H1 (cell line): ENCODE measurements at regions not wholly inside any gene's neighbourhood (a gene's known extent, or its start where the extent isn't known, plus 50 kb on each side); places are given as distances from the start of the nearest gene placed in this dataset.

Source experiments
- CTCF ChIA-PET: fragments of 300-600 bp; sonication (Branson Sonifier 250); formaldehyde crosslinking; loops from one replicate; lab custom pipeline; 2021; ENCODE audit not compliant: partially characterized antibody; lab: Charles Lee
- POLR2A ChIA-PET: fragments of 300-600 bp; sonication (Branson Sonifier 250); formaldehyde crosslinking; loops from one replicate; lab custom pipeline; 2021; ENCODE audit warnings: inconsistent platforms; ENCODE audit not compliant: partially characterized antibody; lab: Charles Lee
- DNase-seq, 2 experiments: peaks; one replicate each; pipeline versions ENCODE4 v3.0.0 to v3.0.0-alpha.2; 2010 to 2022; ENCODE audit warnings: low spot score in 2 of 2, low read depth in 1 of 2, mixed read lengths in 1 of 2
- FAIRE-seq: peaks from 2 replicates; lab custom pipeline; 2011; peaks lifted over from hg19 to GRCh38; lab: Jason Lieb, UNC
- H2AFZ ChIP-seq: 2 replicates; pipeline ENCODE4 v1.8.1; 2012; ENCODE audit warnings: low read length, inconsistent platforms
- H2AK5ac ChIP-seq: 2 replicates; pipeline ENCODE4 v1.6.1; 2013; ENCODE audit warnings: low read depth, low read length
- H2BK120ac ChIP-seq: replicated peaks from 2 replicates; pipeline ENCODE3; 2013; ENCODE audit warnings: low read depth, low read length, inconsistent platforms
- H2BK12ac ChIP-seq: 2 replicates; pipeline ENCODE4 v1.6.1; 2013; ENCODE audit warnings: low read depth, low read length
- H2BK15ac ChIP-seq: 2 replicates; pipeline ENCODE4 v1.6.1; 2013; ENCODE audit warnings: low read length
- H2BK20ac ChIP-seq: 2 replicates; pipeline ENCODE4 v1.6.1; 2013; ENCODE audit warnings: low read length
- H2BK5ac ChIP-seq: 2 replicates; pipeline ENCODE4 v1.6.1; 2013; ENCODE audit warnings: low read depth, low read length
- H3K14ac ChIP-seq: 2 replicates; pipeline ENCODE4 v1.6.1; 2013; ENCODE audit warnings: inconsistent platforms; ENCODE audit not compliant: insufficient read length
- H3K18ac ChIP-seq: 2 replicates; pipeline ENCODE4 v1.6.1; 2013; ENCODE audit warnings: low read length; ENCODE audit errors: extremely low read depth
- H3K23ac ChIP-seq: 2 replicates; pipeline ENCODE4 v1.6.1; 2013; ENCODE audit warnings: inconsistent platforms; ENCODE audit not compliant: insufficient read length
- H3K23me2 ChIP-seq: 2 replicates; pipeline ENCODE4 v1.6.1; 2013; ENCODE audit warnings: low read depth, low read length
- H3K27ac ChIP-seq: 2 replicates; pipeline ENCODE4 v1.6.1; 2011; ENCODE audit warnings: low read depth, low read length, inconsistent platforms
- H3K27me3 ChIP-seq, 4 experiments: replicated peaks in 1 of 4; 1 replicate in 1 of 4; 2 replicates in 3 of 4; pipeline versions ENCODE4 v1.6.1 to v1.8.1; 2011 to 2013; ENCODE audit warnings: low read length in 3 of 4, mild to moderate bottlenecking in 3 of 4, inconsistent platforms in 2 of 4, mixed read lengths in 2 of 4, moderate library complexity in 1 of 4; ENCODE audit not compliant: control insufficient read depth in 3 of 4, insufficient read depth in 3 of 4; ENCODE audit errors: extremely low read depth in 1 of 4
- H3K36me3 ChIP-seq, 4 experiments: 2 replicates each; pipeline versions ENCODE4 v1.6.1 to v1.8.1; 2011 to 2013; ENCODE audit warnings: mild to moderate bottlenecking in 4 of 4, low read length in 3 of 4, moderate library complexity in 2 of 4, control low read depth in 1 of 4, inconsistent platforms in 1 of 4; ENCODE audit not compliant: insufficient read depth in 4 of 4, control insufficient read depth in 2 of 4
- H3K4ac ChIP-seq: replicated peaks from 2 replicates; pipeline ENCODE3; 2013; ENCODE audit warnings: low read length, low read depth, mixed read lengths, inconsistent platforms; ENCODE audit not compliant: insufficient read length
- H3K4me1 ChIP-seq, 4 experiments: replicated peaks in 1 of 4; 1 replicate in 1 of 4; 2 replicates in 3 of 4; pipeline versions ENCODE4 v1.6.1 to v1.8.1; 2011 to 2013; ENCODE audit warnings: low read length in 3 of 4, inconsistent platforms in 2 of 4, mixed read lengths in 1 of 4; ENCODE audit not compliant: insufficient read depth in 4 of 4, control insufficient read depth in 3 of 4
- H3K4me2 ChIP-seq, 2 experiments: 2 replicates each; pipeline versions ENCODE4 v1.6.1 to v1.8.1; 2011 to 2013; ENCODE audit warnings: low read depth in 2 of 2, low read length in 2 of 2, control low read depth in 1 of 2, inconsistent platforms in 1 of 2, mild to moderate bottlenecking in 1 of 2; ENCODE audit not compliant: insufficient read depth in 1 of 2
- H3K4me3 ChIP-seq, 4 experiments: fragments of 200-600, 300-600 bp in 1 of 4; sonication (generic), shearing (Covaris generic), sonication (Bioruptor Twin) in 1 of 4; 2 replicates each; pipeline versions ENCODE4 v1.5.1 to v1.8.1; 2011 to 2016; ENCODE audit warnings: low read length in 4 of 4, low read depth in 3 of 4, control low read depth in 2 of 4, inconsistent platforms in 2 of 4, mild to moderate bottlenecking in 2 of 4, mixed read lengths in 1 of 4, moderate library complexity in 1 of 4; ENCODE audit not compliant: insufficient read depth in 2 of 4; ENCODE audit errors: extremely low read depth in 1 of 4
- H3K56ac ChIP-seq: replicated peaks from 2 replicates; pipeline ENCODE3; 2013; ENCODE audit warnings: low read depth, mild to moderate bottlenecking, mixed read lengths, low read length, inconsistent platforms; ENCODE audit not compliant: insufficient read length
- H3K79me1 ChIP-seq: 2 replicates; pipeline ENCODE4 v1.6.1; 2013; ENCODE audit warnings: low read depth, low read length, control low read depth
- H3K79me2 ChIP-seq, 2 experiments: 2 replicates each; pipeline versions ENCODE4 v1.6.1 to v1.8.1; 2012 to 2013; ENCODE audit warnings: low read length in 2 of 2, mild to moderate bottlenecking in 2 of 2, inconsistent platforms in 1 of 2; ENCODE audit not compliant: insufficient read depth in 2 of 2, control insufficient read depth in 1 of 2
- H3K9ac ChIP-seq, 4 experiments: replicated peaks in 1 of 4; 1 replicate in 1 of 4; 2 replicates in 3 of 4; pipeline versions ENCODE4 v1.6.1 to v1.8.1; 2011 to 2013; ENCODE audit warnings: low read depth in 3 of 4, low read length in 3 of 4, control low read depth in 2 of 4, mild to moderate bottlenecking in 2 of 4, moderate library complexity in 2 of 4, inconsistent platforms in 1 of 4; ENCODE audit errors: extremely low read depth in 1 of 4
- H3K9me3 ChIP-seq, 2 experiments: 2 replicates each; pipeline versions ENCODE4 v1.6.1 to v1.8.1; 2012 to 2013; ENCODE audit warnings: mild to moderate bottlenecking in 2 of 2, moderate library complexity in 2 of 2, control low read depth in 1 of 2, inconsistent platforms in 1 of 2, low read depth in 1 of 2, low read length in 1 of 2, mixed read lengths in 1 of 2; ENCODE audit not compliant: insufficient read depth in 2 of 2
- H4K20me1 ChIP-seq, 2 experiments: replicated peaks in 1 of 2; 2 replicates each; pipeline versions ENCODE3 to v1.8.1; 2011 to 2013; ENCODE audit warnings: inconsistent platforms in 2 of 2, low read length in 2 of 2, mild to moderate bottlenecking in 1 of 2; ENCODE audit not compliant: insufficient read depth in 2 of 2, control insufficient read depth in 1 of 2
- H4K5ac ChIP-seq: 2 replicates; pipeline ENCODE4 v1.6.1; 2013; ENCODE audit warnings: low read length, low read depth, mixed read lengths, inconsistent platforms; ENCODE audit not compliant: insufficient read length
- H4K8ac ChIP-seq: 2 replicates; pipeline ENCODE4 v1.8.0; 2013; ENCODE audit warnings: mild to moderate bottlenecking, moderate library complexity, low read length, inconsistent platforms; ENCODE audit not compliant: insufficient read depth; ENCODE audit errors: extremely low read depth
- H4K91ac ChIP-seq: replicated peaks from 2 replicates; pipeline ENCODE3; 2013; ENCODE audit warnings: low read length, mixed read lengths, inconsistent platforms; ENCODE audit not compliant: insufficient read length
- EGR1 ChIP-seq: IDR thresholded peaks from 2 replicates; pipeline ENCODE4 v1.6.1; 2011; ENCODE audit warnings: low read depth, low read length, borderline replicate concordance
- EP300 ChIP-seq, 2 experiments: IDR thresholded peaks; 1 replicate in 1 of 2; 2 replicates in 1 of 2; pipeline ENCODE4 v1.6.1; 2011 to 2012; ENCODE audit warnings: low read depth in 2 of 2, low read length in 2 of 2, mild to moderate bottlenecking in 2 of 2, borderline replicate concordance in 1 of 2, inconsistent platforms in 1 of 2, moderate library complexity in 1 of 2
- EZH2 ChIP-seq: fragments of 200-600 bp; sonication (generic); IDR thresholded peaks from 2 replicates; pipeline ENCODE4 v1.7.1; 2012; ENCODE audit warnings: low read depth, mild to moderate bottlenecking, moderate library complexity, low read length, inconsistent platforms; ENCODE audit not compliant: severe bottlenecking
- HDAC6 ChIP-seq: IDR thresholded peaks from one replicate; pipeline ENCODE4 v1.7.1; 2012; ENCODE audit warnings: low read depth, mild to moderate bottlenecking, inconsistent platforms, low read length, moderate library complexity
- JUN ChIP-seq: IDR thresholded peaks from 2 replicates; pipeline ENCODE4 v1.6.1; 2011; ENCODE audit warnings: low read depth, mild to moderate bottlenecking, improper control_type of control experiment, low read length
- KDM1A ChIP-seq: fragments of 200-600, 300-600 bp; sonication (generic); IDR thresholded peaks from 2 replicates; pipeline ENCODE4 v1.7.1; 2016; ENCODE audit warnings: mild to moderate bottlenecking, low read length, borderline replicate concordance
- KDM5A ChIP-seq: fragments of 200-600 bp; IDR thresholded peaks from 2 replicates; pipeline ENCODE4 v1.7.1; 2012; ENCODE audit warnings: mild to moderate bottlenecking, low read length, inconsistent platforms, mixed read lengths
- RFX5 ChIP-seq: IDR thresholded peaks from 2 replicates; pipeline ENCODE4 v1.6.1; 2011; ENCODE audit warnings: low read depth, low read length, improper control_type of control experiment, borderline replicate concordance
- SIRT6 ChIP-seq: IDR thresholded peaks from one replicate; pipeline ENCODE4 v1.7.1; 2012; ENCODE audit warnings: low read length, inconsistent platforms
- TEAD4 ChIP-seq: IDR thresholded peaks from 2 replicates; pipeline ENCODE4 v1.6.1; 2012; ENCODE audit warnings: low read depth, low read length, inconsistent platforms, mixed read lengths
- WGBS, 2 experiments: shearing (Covaris generic) in 1 of 2; methylation state at CpG; one replicate each; pipeline versions ENCODE4 v1.1.6 to v1.1.7; 2013 to 2015; ENCODE audit warnings: low lambda C conversion rate in 2 of 2, mixed read lengths in 2 of 2, inconsistent platforms in 1 of 2, low coverage in 1 of 2, missing lambda C conversion rate in 1 of 2; ENCODE audit not compliant: insufficient replicate concordance in 2 of 2, insufficient coverage in 1 of 2, insufficient read length in 1 of 2; ENCODE audit errors: extremely low coverage in 1 of 2, missing lambda C conversion rate in 1 of 2; 5-methylcytosine and 5-hydroxymethylcytosine counted together

- no peak overlapping the region for H2BK120ac ChIP-seq
- no peak overlapping the region for H3K14ac ChIP-seq
- no peak overlapping the region for H4K91ac ChIP-seq
- H3K79me1 ChIP-seq, result no peaks in the 10 kb centered on the region
- no peak overlapping the region for H3K18ac ChIP-seq
- no peak overlapping the region for H3K4ac ChIP-seq
- no peaks in the 10 kb centered on the region for H3K9me3 ChIP-seq
- H3K9ac ChIP-seq, result no peak overlapping the region
- no peaks in the 10 kb centered on the region for H3K27me3 ChIP-seq
- no peak for FAIRE-seq
- ChIA-PET POLR2A (no interaction called here), CTCF (no interaction called here)
- H2AFZ ChIP-seq, result no peak overlapping the region
- H4K8ac ChIP-seq, result no peak overlapping the region
- no peak overlapping the region for H4K5ac ChIP-seq
- no peak overlapping the region for H2BK5ac ChIP-seq
- DNase-seq, result no peak
- H2AK5ac ChIP-seq, result no peak overlapping the region
- no peak overlapping the region for H3K4me2 ChIP-seq
- no peaks in the 10 kb centered on the region for H3K79me2 ChIP-seq
- no peak overlapping the region for H3K27ac ChIP-seq
- TF ChIP-seq JUN (no peak), KDM5A (no peak), EP300 (IDR thresholded peaks at IDR 0.05; ENCODE audit: borderline replicate concordance in 1 of 2, low read depth in 2 of 2, low read length in 2 of 2) (no peak), RFX5 (no peak), KDM1A (no peak), EGR1 (no peak), EZH2 (no peak), TEAD4 (no peak), SIRT6 (no peak), HDAC6 (no peak)
- 86% methylated on average over 2 of the region's 2 CpGs; no CpG with 5 or more reads in 1 of the 2 experiments for WGBS, 2 experiments
- no peak overlapping the region for H2BK12ac ChIP-seq
- no peak overlapping the region for H3K56ac ChIP-seq
- no peaks in the 10 kb centered on the region for H3K4me1 ChIP-seq
- H2BK20ac ChIP-seq, result no peak overlapping the region
- no peaks in the 10 kb centered on the region; the same call in 1 of the 2 replicates for H3K23me2 ChIP-seq
- H3K23ac ChIP-seq, result no peak overlapping the region
- no peaks in the 10 kb centered on the region for H3K36me3 ChIP-seq
- no peak overlapping the region for H2BK15ac ChIP-seq
- H4K20me1 ChIP-seq, result no peaks in the 10 kb centered on the region
- no peak overlapping the region for H3K4me3 ChIP-seq
These were observed 614.0 kb downstream of the SLC4A3 start for GRCh38 chr2:220241423-220241822.
